AG09319 (cell line): ENCODE measurements at regions not wholly inside any gene's neighbourhood (a gene's known extent, or its start where the extent isn't known, plus 50 kb on each side); places are given as distances from the start of the nearest gene placed in this dataset.

Source experiments
- DNase-seq: peaks from one replicate; pipeline ENCODE4 v3.0.0-alpha.2; 2010; ENCODE audit warnings: low read depth; ENCODE audit errors: extremely low read depth
- TF ChIP-seq, protein P1 (sequence below): IDR thresholded peaks from 2 replicates; pipeline ENCODE4 v1.5.1; 2011; ENCODE audit warnings: low read depth, mild to moderate bottlenecking, inconsistent platforms, low read length, moderate library complexity

DNA sequence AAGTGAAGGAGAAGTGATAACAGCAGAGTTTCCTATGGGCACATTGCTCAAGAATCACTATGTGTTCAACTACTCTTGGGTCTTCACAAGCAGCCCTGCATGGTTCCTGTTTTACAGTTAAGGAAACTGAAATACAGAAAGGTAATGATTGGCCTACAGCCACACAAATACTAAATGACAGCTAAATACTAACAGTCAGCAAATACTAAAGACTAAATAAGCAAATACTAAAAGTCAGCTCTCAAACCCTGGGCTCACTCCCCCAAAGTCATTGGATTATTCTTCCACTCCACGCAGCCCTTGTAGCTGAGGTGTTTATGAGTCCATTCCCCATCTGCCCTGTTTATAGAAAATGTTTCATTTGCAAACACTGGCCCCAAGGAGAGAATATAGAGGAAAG is 372.7 kb upstream of the CDH11 start:
- TF ChIP-seq, protein P1, sequence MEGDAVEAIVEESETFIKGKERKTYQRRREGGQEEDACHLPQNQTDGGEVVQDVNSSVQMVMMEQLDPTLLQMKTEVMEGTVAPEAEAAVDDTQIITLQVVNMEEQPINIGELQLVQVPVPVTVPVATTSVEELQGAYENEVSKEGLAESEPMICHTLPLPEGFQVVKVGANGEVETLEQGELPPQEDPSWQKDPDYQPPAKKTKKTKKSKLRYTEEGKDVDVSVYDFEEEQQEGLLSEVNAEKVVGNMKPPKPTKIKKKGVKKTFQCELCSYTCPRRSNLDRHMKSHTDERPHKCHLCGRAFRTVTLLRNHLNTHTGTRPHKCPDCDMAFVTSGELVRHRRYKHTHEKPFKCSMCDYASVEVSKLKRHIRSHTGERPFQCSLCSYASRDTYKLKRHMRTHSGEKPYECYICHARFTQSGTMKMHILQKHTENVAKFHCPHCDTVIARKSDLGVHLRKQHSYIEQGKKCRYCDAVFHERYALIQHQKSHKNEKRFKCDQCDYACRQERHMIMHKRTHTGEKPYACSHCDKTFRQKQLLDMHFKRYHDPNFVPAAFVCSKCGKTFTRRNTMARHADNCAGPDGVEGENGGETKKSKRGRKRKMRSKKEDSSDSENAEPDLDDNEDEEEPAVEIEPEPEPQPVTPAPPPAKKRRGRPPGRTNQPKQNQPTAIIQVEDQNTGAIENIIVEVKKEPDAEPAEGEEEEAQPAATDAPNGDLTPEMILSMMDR = no peak
- no peak for DNase-seq

DNA sequence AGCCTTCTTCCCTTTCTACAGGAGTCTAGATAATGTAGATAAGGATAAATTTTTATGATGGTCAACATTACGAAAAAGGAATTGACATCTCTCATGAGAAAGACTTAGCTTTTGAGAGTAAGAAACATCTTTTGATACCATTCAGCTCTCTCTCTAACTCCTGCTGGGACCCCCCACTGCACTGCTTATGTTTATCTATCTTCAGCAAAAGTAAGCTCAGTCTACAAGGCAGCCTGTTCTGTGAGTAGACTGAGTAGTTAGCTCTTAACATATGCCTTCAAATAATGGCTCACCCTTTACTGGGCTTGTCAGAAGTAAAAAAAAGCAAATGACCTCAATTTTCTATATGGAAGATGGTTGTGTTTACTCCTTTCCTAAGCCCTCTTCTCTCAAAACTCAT is 372.2 kb upstream of the CDH11 start:
- TF ChIP-seq, protein P1 = no peak
- no peak for DNase-seq

DNA sequence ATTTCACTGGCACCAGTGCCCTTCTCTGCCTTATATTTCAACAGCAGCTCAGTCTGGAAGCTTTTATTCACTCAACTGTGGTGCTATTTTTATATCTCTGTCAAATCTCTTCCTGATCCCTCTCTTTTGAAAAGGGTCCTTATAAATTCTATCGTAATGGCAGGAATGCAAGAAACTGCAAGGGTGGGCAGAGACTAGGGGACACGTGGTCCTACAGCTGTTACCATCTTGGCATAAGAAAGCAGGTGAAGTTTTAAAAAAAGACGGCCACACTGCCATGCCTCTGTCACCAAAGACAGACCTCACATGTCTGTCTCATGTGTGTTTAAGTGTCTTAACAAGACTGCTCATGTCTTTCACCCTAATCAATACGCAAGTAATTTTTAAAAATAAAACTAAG is 368.4 kb upstream of the CDH11 start:
- DNase-seq = no peak
- TF ChIP-seq, protein P1 = no peak

GRCh38 chr16:65489531-65490023 is 367.7 kb upstream of the CDH11 start:
- TF ChIP-seq, protein P1 = no peak
- no peak for DNase-seq

DNA sequence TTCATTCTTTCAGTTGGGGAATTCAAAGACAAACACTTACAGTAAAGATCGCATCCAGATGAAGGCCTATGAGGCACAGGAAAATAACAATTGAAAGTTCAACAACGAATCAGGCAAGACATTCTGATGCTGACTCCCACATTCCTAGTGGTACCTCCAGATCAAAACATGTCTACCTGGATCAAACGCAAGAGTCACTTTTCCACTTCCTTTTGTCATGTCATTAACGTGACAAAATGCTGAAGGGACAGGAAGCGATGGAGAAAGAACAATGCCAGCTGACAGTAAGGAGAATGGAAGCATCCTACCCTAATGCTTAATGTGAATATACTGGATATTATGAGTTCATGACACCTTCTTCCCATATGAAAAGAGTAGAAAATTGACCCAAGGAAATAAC is 365.4 kb upstream of the CDH11 start:
- DNase-seq = no peak
- TF ChIP-seq, protein P1 = no peak

DNA sequence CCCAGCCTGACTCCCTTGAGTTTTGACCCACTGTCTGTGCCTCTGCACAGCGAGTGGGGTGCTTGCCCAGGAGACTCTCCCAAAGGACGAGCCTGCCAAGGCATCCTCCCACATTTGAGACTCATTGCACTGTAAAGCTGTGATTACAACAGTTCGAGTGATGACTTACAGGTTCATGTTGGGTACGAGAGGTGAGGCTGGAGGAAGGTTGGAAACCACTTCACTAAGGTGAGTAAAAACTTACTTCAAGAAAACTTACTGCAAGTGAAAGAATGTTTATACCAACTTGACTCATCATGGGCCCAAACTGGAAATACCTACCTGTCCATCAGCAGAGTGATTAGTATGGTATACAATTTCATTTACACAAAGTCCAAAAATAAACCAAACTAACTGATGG is 360.1 kb upstream of the CDH11 start:
- TF ChIP-seq, protein P1 = no peak

GRCh38 chr16:65480281-65481091 is 358.6 kb upstream of the CDH11 start:
- TF ChIP-seq, protein P1 = no peak
- DNase-seq = no peak

More for the DNA sequence above, 360.1 kb upstream of the CDH11 start:
- no peak for DNase-seq
